SK-N-SH (cell line): ENCODE measurements at regions not wholly inside any gene's neighbourhood (a gene's known extent, or its start where the extent isn't known, plus 50 kb on each side); places are given as distances from the start of the nearest gene placed in this dataset.
"Not testable (repeated sequence)": the region's sequence is repeated elsewhere in the genome, so short reads cannot be mapped to it uniquely, and the experiment has no call there.

Experiments used
- CTCF ChIP-seq: fragments of 200-600 bp; sonication (generic); IDR thresholded peaks from 2 replicates; pipeline ENCODE4 v1.6.1; 2017; ENCODE audit warnings: antibody characterized with exemption, mild to moderate bottlenecking, moderate library complexity
- FOXM1 ChIP-seq: IDR thresholded peaks from 2 replicates; pipeline ENCODE4 v1.4.0; 2012; ENCODE audit warnings: low read depth, mild to moderate bottlenecking
- USF2 ChIP-seq: fragments of 150-350 bp; IDR thresholded peaks from 2 replicates; pipeline ENCODE4 v1.6.1; 2017; ENCODE audit warnings: antibody characterized with exemption, low read length, low read depth, borderline replicate concordance

DNA sequence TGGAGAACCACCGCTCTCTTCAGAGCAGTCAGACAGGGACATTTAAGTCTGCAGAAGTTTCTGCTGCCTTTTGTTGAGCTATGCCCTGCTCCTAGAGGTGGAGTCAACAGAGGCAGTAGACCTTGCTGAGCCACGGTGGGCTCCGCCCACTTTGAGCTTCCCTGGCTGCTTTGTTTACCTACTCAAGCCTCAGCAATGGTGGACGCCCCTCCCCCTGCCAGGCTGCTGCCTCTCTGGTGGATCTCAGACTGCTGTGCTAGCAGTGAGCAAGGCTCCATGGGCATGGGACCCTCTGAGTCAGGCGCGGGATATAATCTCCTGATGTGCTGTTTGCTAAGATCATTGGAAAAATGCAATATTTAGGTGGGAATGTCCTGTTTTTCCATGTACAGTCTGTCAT lies 89.5 kb upstream of the COP1 start:
- TF ChIP-seq CTCF, FOXM1, USF2: not testable (repeated sequence)
